Natural killer cell (primary cell): ENCODE measurements at regions not wholly inside any gene's neighbourhood (a gene's known extent, or its start where the extent isn't known, plus 50 kb on each side); places are given as distances from the start of the nearest gene placed in this dataset.

Experiments
- ATAC-seq, 3 donors: fragments of 150-1000 bp in 2 of 3; fragments of 200-7000 bp in 1 of 3; cut with Tn5 transposase; 1 replicate in 1 of 3; 2 replicates in 2 of 3; pipeline ENCODE4 v1.10.0; 2021; ENCODE audit warnings: mild to moderate bottlenecking in 2 of 3, moderate library complexity in 2 of 3
- DNase-seq, 2 donors: peaks; one replicate each; pipeline versions ENCODE4 v3.0.0 to v3.0.0-alpha.2; 2013 to 2021; ENCODE audit warnings: mixed read lengths in 1 of 2
- H3K27ac ChIP-seq: one replicate; pipeline ENCODE4 v1.5.1; 2013; ENCODE audit warnings: mild to moderate bottlenecking, low read length
- H3K27me3 ChIP-seq: one replicate; pipeline ENCODE4 v1.6.1; 2013; ENCODE audit warnings: low read length; ENCODE audit not compliant: control insufficient read depth, insufficient read depth
- H3K36me3 ChIP-seq: one replicate; pipeline ENCODE4 v1.6.1; 2013; ENCODE audit warnings: low read length; ENCODE audit not compliant: control insufficient read depth, insufficient read depth
- H3K4me1 ChIP-seq: one replicate; pipeline ENCODE4 v1.6.1; 2013; ENCODE audit warnings: low read length; ENCODE audit not compliant: control insufficient read depth, insufficient read depth
- H3K4me3 ChIP-seq: one replicate; pipeline ENCODE4 v1.5.1; 2013; ENCODE audit warnings: low read length
- H3K9me3 ChIP-seq: one replicate; pipeline ENCODE4 v1.6.1; 2013; ENCODE audit warnings: low read length; ENCODE audit not compliant: control insufficient read depth, insufficient read depth
- H3K27ac Mint-ChIP-seq, 2 donors: one replicate each; pipeline ENCODE4 v1.8.0; 2022; ENCODE audit warnings: mild to moderate bottlenecking in 2 of 2, mixed read lengths in 2 of 2, moderate library complexity in 1 of 2
- H3K27me3 Mint-ChIP-seq, 2 donors: one replicate each; pipeline ENCODE4 v1.8.0; 2022; ENCODE audit warnings: low read depth in 2 of 2, mixed read lengths in 2 of 2
- H3K36me3 Mint-ChIP-seq: one replicate; pipeline ENCODE4 v1.8.0; 2022; ENCODE audit warnings: mixed read lengths
- H3K4me1 Mint-ChIP-seq, 2 donors: one replicate each; pipeline ENCODE4 v1.8.0; 2022; ENCODE audit warnings: mixed read lengths in 2 of 2
- H3K4me3 Mint-ChIP-seq: one replicate; pipeline ENCODE4 v1.8.0; 2022; ENCODE audit warnings: mild to moderate bottlenecking, moderate library complexity, mixed read lengths
- H3K9me3 Mint-ChIP-seq, 2 donors: one replicate each; pipeline ENCODE4 v1.8.0; 2022; ENCODE audit warnings: mixed read lengths in 2 of 2
- CTCF ChIP-seq: fragments of 200-600 bp; IDR thresholded peaks from one replicate; pipeline ENCODE4 v1.8.0; 2022; ENCODE audit warnings: antibody characterized with exemption
- WGBS: methylation state at CpG from one replicate; pipeline ENCODE4 v1.1.7; 2013; ENCODE audit warnings: missing lambda C conversion rate; ENCODE audit not compliant: insufficient coverage; 5-methylcytosine and 5-hydroxymethylcytosine counted together
- intact Hi-C: fragments of 100-400 bp; cut with micrococcal nuclease; formaldehyde crosslinking; loops from one replicate; pipeline ENCODE4 v1.14.2; 2022

- H3K9me3 Mint-ChIP-seq: peaks cover 3 to 4% of the 10 kb centered on the region in 2 donors
- ATAC-seq (no peak), DNase-seq (no peak)
- Histone ChIP-seq H3K9me3 (no peaks in the 10 kb centered on the region), H3K4me3 (no peak overlapping the region), H3K36me3 (no peaks in the 10 kb centered on the region), H3K27ac (no peak overlapping the region), H3K4me1 (no peaks in the 10 kb centered on the region), H3K27me3 (no peaks in the 10 kb centered on the region)
- H3K4me3 Mint-ChIP-seq: no peak overlapping the region
- intact Hi-C loops: no loop called here
- H3K27me3 Mint-ChIP-seq: peaks cover 14 to 15% of the 10 kb centered on the region in 2 donors
- no peaks in the 10 kb centered on the region for H3K36me3 Mint-ChIP-seq
- no peak for TF ChIP-seq CTCF
- H3K27ac Mint-ChIP-seq: no peak overlapping the region
- WGBS: 14% methylated on average over 32 of the region's 43 CpGs
- H3K4me1 Mint-ChIP-seq: no peaks in the 10 kb centered on the region
Measured at GRCh38 chr12:115598871-115599811, 678.4 kb downstream of the MED13L start.

- no peaks in the 10 kb centered on the region for H3K9me3 ChIP-seq
- no peaks in the 10 kb centered on the region for H3K4me1 Mint-ChIP-seq
- H3K27ac ChIP-seq: no peak overlapping the region
- no peaks in the 10 kb centered on the region for H3K36me3 ChIP-seq
- ATAC-seq (no peak), DNase-seq (no peak)
- H3K4me3 Mint-ChIP-seq: no peak overlapping the region
- intact Hi-C loops: no loop called here
- no peak overlapping the region for H3K4me3 ChIP-seq
- H3K9me3 Mint-ChIP-seq: peaks cover 3 to 4% of the 10 kb centered on the region in 2 donors
- H3K36me3 Mint-ChIP-seq: no peaks in the 10 kb centered on the region
- 63% methylated on average over 3 of the region's 3 CpGs for WGBS
- peaks cover 14 to 15% of the 10 kb centered on the region in 2 donors for H3K27me3 Mint-ChIP-seq
- TF ChIP-seq CTCF: no peak
- no peaks in the 10 kb centered on the region for H3K4me1 ChIP-seq
- no peaks in the 10 kb centered on the region for H3K27me3 ChIP-seq
- no peak overlapping the region for H3K27ac Mint-ChIP-seq
Measured at GRCh38 chr12:115597157-115597712, 680.3 kb downstream of the MED13L start.

DNA sequence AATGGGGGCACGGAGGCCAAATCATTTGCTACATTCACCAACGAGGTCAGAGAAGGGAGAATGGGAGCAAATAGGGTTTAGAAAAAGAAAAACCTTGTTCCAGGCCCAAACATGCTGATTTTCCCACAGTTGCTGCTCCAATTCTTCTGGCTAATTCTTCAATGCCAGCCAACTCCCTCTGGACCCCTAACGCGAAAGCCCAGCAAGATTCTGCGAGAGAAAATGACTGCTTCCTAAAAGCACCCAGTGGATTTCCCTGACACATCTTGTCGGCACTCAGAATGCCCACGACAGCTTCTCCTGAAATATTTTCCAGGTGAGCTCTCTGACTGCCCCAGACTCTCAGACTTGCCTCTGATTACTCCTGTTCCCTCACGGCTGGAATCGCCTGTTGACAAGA is 689.4 kb downstream of the MED13L start:
- Mint-ChIP-seq H3K4me1 (no peaks in the 10 kb centered on the region), H3K27ac (no peak overlapping the region), H3K4me3 (no peak overlapping the region), H3K36me3 (no peaks in the 10 kb centered on the region), H3K27me3 (peaks cover 5 to 7% of the 10 kb centered on the region in 2 donors), H3K9me3 (peaks cover 0 to 4% of the 10 kb centered on the region in 2 donors)
- Histone ChIP-seq H3K4me1 (no peaks in the 10 kb centered on the region), H3K27ac (no peak overlapping the region), H3K27me3 (no peaks in the 10 kb centered on the region), H3K4me3 (no peak overlapping the region), H3K9me3 (no peaks in the 10 kb centered on the region), H3K36me3 (no peaks in the 10 kb centered on the region)
- DNase-seq (no peak), ATAC-seq (no peak)
- intact Hi-C loops: no loop called here
- WGBS: 82% methylated on average over 9 of the region's 9 CpGs
- TF ChIP-seq CTCF: no peak
